ENCODE measurements at regions not wholly inside any gene's neighbourhood (a gene's known extent, or its start where the extent isn't known, plus 50 kb on each side); places are given as distances from the start of the nearest gene placed in this dataset.
"Not testable (repeated sequence)": the region's sequence is repeated elsewhere in the genome, so short reads cannot be mapped to it uniquely, and the experiment has no call there.

GRCh38 chr4:160038615-160039014 lies 935.7 kb downstream of the RAPGEF2 start:
- Histone ChIP-seq H3K4me1 (ENCODE audit: control insufficient read depth in 1 of 2, insufficient read depth in 2 of 2, low read length in 2 of 2) (no peaks in the 10 kb centered on the region), H3K36me3 (ENCODE audit: control insufficient read depth in 1 of 2, insufficient read depth in 2 of 2, low read length in 1 of 2) (no peaks in the 10 kb centered on the region), H3K4me3 (ENCODE audit: low read length in 2 of 2) (no peak overlapping the region), H3K27ac (ENCODE audit: low read depth in 1 of 2, low read length in 2 of 2) (no peak overlapping the region), H3K9me3 (ENCODE audit: control insufficient read depth, low read length) (no peaks in the 10 kb centered on the region), H3K27me3 (ENCODE audit: control insufficient read depth in 1 of 2, insufficient read depth in 2 of 2, low read length in 1 of 2) (no peaks in the 10 kb centered on the region)
- 39 to 43% methylated on average over 2 of the region's 2 CpGs for WGBS, 2 donors
- intact Hi-C loops (cut with DNase I), result no loop called here
- ATAC-seq (ENCODE audit: low FRiP score) (no peak), DNase-seq (no peak)

- DNase-seq, result no peak
- no peaks in the 10 kb centered on the region for H3K27me3 ChIP-seq (ENCODE audit: control insufficient read depth in 1 of 2, insufficient read depth in 2 of 2, low read length in 1 of 2)
- 80 to 85% methylated on average over 2 of the region's 2 CpGs for WGBS, 2 donors
- no peak overlapping the region for H3K4me3 ChIP-seq (ENCODE audit: low read length in 2 of 2)
- no peaks in the 10 kb centered on the region for H3K9me3 ChIP-seq (ENCODE audit: control insufficient read depth, low read length)
- ATAC-seq (ENCODE audit: low FRiP score), result no peak
- intact Hi-C loops (cut with DNase I), result no loop called here
- no peaks in the 10 kb centered on the region for H3K36me3 ChIP-seq (ENCODE audit: control insufficient read depth in 1 of 2, insufficient read depth in 2 of 2, low read length in 1 of 2)
- no peaks in the 10 kb centered on the region for H3K4me1 ChIP-seq (ENCODE audit: control insufficient read depth in 1 of 2, insufficient read depth in 2 of 2, low read length in 2 of 2)
- H3K27ac ChIP-seq (ENCODE audit: low read depth in 1 of 2, low read length in 2 of 2), result no peak overlapping the region
Measured at GRCh38 chr4:160044693-160045092, 941.8 kb downstream of the RAPGEF2 start.

GRCh38 chr4:160082432-160083207 lies 979.7 kb downstream of the RAPGEF2 start:
- Histone ChIP-seq H3K27me3 (ENCODE audit: control insufficient read depth in 1 of 2, insufficient read depth in 2 of 2, low read length in 1 of 2) (no peaks in the 10 kb centered on the region), H3K4me1 (ENCODE audit: control insufficient read depth in 1 of 2, insufficient read depth in 2 of 2, low read length in 2 of 2) (no peaks in the 10 kb centered on the region), H3K9me3 (ENCODE audit: control insufficient read depth, low read length) (peaks cover 1% of the 10 kb centered on the region), H3K36me3 (ENCODE audit: control insufficient read depth in 1 of 2, insufficient read depth in 2 of 2, low read length in 1 of 2) (no peaks in the 10 kb centered on the region), H3K4me3 (ENCODE audit: low read length in 2 of 2) (no peak overlapping the region), H3K27ac (ENCODE audit: low read depth in 1 of 2, low read length in 2 of 2) (no peak overlapping the region)
- intact Hi-C loops (cut with DNase I), result no loop called here
- WGBS, 2 donors, result 48% methylated on average over 2 of the region's 2 CpGs
- ATAC-seq (ENCODE audit: low FRiP score), result no peak
- DNase-seq, result no peak

- H3K9me3 ChIP-seq (ENCODE audit: control insufficient read depth, low read length), result peaks cover 1% of the 10 kb centered on the region
- WGBS, 2 donors, result 90 to 92% methylated on average over 3 of the region's 3 CpGs
- DNase-seq (no peak), ATAC-seq (ENCODE audit: low FRiP score) (no peak)
- H3K4me1 ChIP-seq (ENCODE audit: control insufficient read depth in 1 of 2, insufficient read depth in 2 of 2, low read length in 2 of 2), result no peaks in the 10 kb centered on the region
- no peaks in the 10 kb centered on the region for H3K36me3 ChIP-seq (ENCODE audit: control insufficient read depth in 1 of 2, insufficient read depth in 2 of 2, low read length in 1 of 2)
- H3K27me3 ChIP-seq (ENCODE audit: control insufficient read depth in 1 of 2, insufficient read depth in 2 of 2, low read length in 1 of 2), result no peaks in the 10 kb centered on the region
- no peak overlapping the region for H3K4me3 ChIP-seq (ENCODE audit: low read length in 2 of 2)
- no peak overlapping the region for H3K27ac ChIP-seq (ENCODE audit: low read depth in 1 of 2, low read length in 2 of 2)
- intact Hi-C loops (cut with DNase I), result no loop called here
Measured at GRCh38 chr4:160091631-160092030, 988.8 kb downstream of the RAPGEF2 start.

GRCh38 chr4:160100316-160100715 lies 997.4 kb downstream of the RAPGEF2 start:
- no peak for ATAC-seq (ENCODE audit: low FRiP score)
- intact Hi-C loops (cut with DNase I), result no loop called here
- Histone ChIP-seq H3K27ac (ENCODE audit: low read depth in 1 of 2, low read length in 2 of 2) (no peak overlapping the region), H3K4me3 (ENCODE audit: low read length in 2 of 2) (no peak overlapping the region), H3K4me1 (ENCODE audit: control insufficient read depth in 1 of 2, insufficient read depth in 2 of 2, low read length in 2 of 2) (no peaks in the 10 kb centered on the region), H3K9me3 (ENCODE audit: control insufficient read depth, low read length) (no peaks in the 10 kb centered on the region), H3K36me3 (ENCODE audit: control insufficient read depth in 1 of 2, insufficient read depth in 2 of 2, low read length in 1 of 2) (no peaks in the 10 kb centered on the region), H3K27me3 (ENCODE audit: control insufficient read depth in 1 of 2, insufficient read depth in 2 of 2, low read length in 1 of 2) (no peaks in the 10 kb centered on the region)
- DNase-seq, result no peak
- WGBS, 2 donors, result 90 to 97% methylated on average over 1 of the region's 1 CpG

- no peaks in the 10 kb centered on the region for H3K36me3 ChIP-seq (ENCODE audit: control insufficient read depth in 1 of 2, insufficient read depth in 2 of 2, low read length in 1 of 2)
- H3K9me3 ChIP-seq (ENCODE audit: control insufficient read depth, low read length), result peaks cover 6% of the 10 kb centered on the region
- no peaks in the 10 kb centered on the region for H3K4me1 ChIP-seq (ENCODE audit: control insufficient read depth in 1 of 2, insufficient read depth in 2 of 2, low read length in 2 of 2)
- no peaks in the 10 kb centered on the region for H3K27me3 ChIP-seq (ENCODE audit: control insufficient read depth in 1 of 2, insufficient read depth in 2 of 2, low read length in 1 of 2)
- DNase-seq (no peak), ATAC-seq (ENCODE audit: low FRiP score) (no peak)
- intact Hi-C loops (cut with DNase I), result no loop called here
- no peak overlapping the region for H3K4me3 ChIP-seq (ENCODE audit: low read length in 2 of 2)
- no peak overlapping the region for H3K27ac ChIP-seq (ENCODE audit: low read depth in 1 of 2, low read length in 2 of 2)
- 56 to 74% methylated on average over 3 of the region's 3 CpGs for WGBS, 2 donors
Measured at GRCh38 chr4:160110891-160111290, 1008.0 kb downstream of the RAPGEF2 start.

GRCh38 chr4:160117686-160118085 lies 1014.8 kb downstream of the RAPGEF2 start:
- DNase-seq, result no peak
- Histone ChIP-seq H3K4me3 (ENCODE audit: low read length in 2 of 2) (no peak overlapping the region), H3K4me1 (ENCODE audit: control insufficient read depth in 1 of 2, insufficient read depth in 2 of 2, low read length in 2 of 2) (no peaks in the 10 kb centered on the region), H3K27ac (ENCODE audit: low read depth in 1 of 2, low read length in 2 of 2) (no peak overlapping the region), H3K27me3 (ENCODE audit: control insufficient read depth in 1 of 2, insufficient read depth in 2 of 2, low read length in 1 of 2) (no peaks in the 10 kb centered on the region), H3K36me3 (ENCODE audit: control insufficient read depth in 1 of 2, insufficient read depth in 2 of 2, low read length in 1 of 2) (no peaks in the 10 kb centered on the region), H3K9me3 (ENCODE audit: control insufficient read depth, low read length) (peaks cover 2% of the 10 kb centered on the region)
- ATAC-seq (ENCODE audit: low FRiP score), result no peak
- intact Hi-C loops (cut with DNase I), result no loop called here

GRCh38 chr4:160125576-160126287 lies 1022.9 kb downstream of the RAPGEF2 start:
- intact Hi-C loops (cut with DNase I); H3K4me1 ChIP-seq (ENCODE audit: control insufficient read depth in 1 of 2, insufficient read depth in 2 of 2, low read length in 2 of 2); H3K36me3 ChIP-seq (ENCODE audit: control insufficient read depth in 1 of 2, insufficient read depth in 2 of 2, low read length in 1 of 2); H3K27ac ChIP-seq (ENCODE audit: low read depth in 1 of 2, low read length in 2 of 2); ATAC-seq (ENCODE audit: low FRiP score); H3K4me3 ChIP-seq (ENCODE audit: low read length in 2 of 2); DNase-seq; H3K27me3 ChIP-seq (ENCODE audit: control insufficient read depth in 1 of 2, insufficient read depth in 2 of 2, low read length in 1 of 2); H3K9me3 ChIP-seq (ENCODE audit: control insufficient read depth, low read length): not testable (repeated sequence)
- 85 to 87% methylated on average over 24 of the region's 24 CpGs for WGBS, 2 donors

GRCh38 chr4:160127211-160127610 lies 1024.3 kb downstream of the RAPGEF2 start:
- DNase-seq (no peak), ATAC-seq (ENCODE audit: low FRiP score) (no peak)
- Histone ChIP-seq H3K36me3 (ENCODE audit: control insufficient read depth in 1 of 2, insufficient read depth in 2 of 2, low read length in 1 of 2) (no peaks in the 10 kb centered on the region), H3K27me3 (ENCODE audit: control insufficient read depth in 1 of 2, insufficient read depth in 2 of 2, low read length in 1 of 2) (no peaks in the 10 kb centered on the region), H3K27ac (ENCODE audit: low read depth in 1 of 2, low read length in 2 of 2) (no peak overlapping the region), H3K4me3 (ENCODE audit: low read length in 2 of 2) (no peak overlapping the region), H3K9me3 (ENCODE audit: control insufficient read depth, low read length) (peaks cover 2% of the 10 kb centered on the region), H3K4me1 (ENCODE audit: control insufficient read depth in 1 of 2, insufficient read depth in 2 of 2, low read length in 2 of 2) (no peaks in the 10 kb centered on the region)
- intact Hi-C loops (cut with DNase I), result no loop called here
